Fibroblast of pulmonary artery (primary cell): ENCODE measurements at regions not wholly inside any gene's neighbourhood (a gene's known extent, or its start where the extent isn't known, plus 50 kb on each side); places are given as distances from the start of the nearest gene placed in this dataset.

Experiments
- DNase-seq: peaks from one replicate; pipeline ENCODE4 v3.0.0-alpha.2; 2010; ENCODE audit warnings: low read depth
- H3K4me3 ChIP-seq: replicated peaks from 2 replicates; pipeline ENCODE4 v1.5.1; 2011; ENCODE audit warnings: low read depth, mild to moderate bottlenecking, control low read depth, low read length, moderate library complexity
- TF ChIP-seq, protein P1 (sequence below): IDR thresholded peaks from 2 replicates; pipeline ENCODE4 v1.5.1; 2011; ENCODE audit warnings: mild to moderate bottlenecking, control low read depth, low read length, inconsistent platforms; ENCODE audit errors: missing control alignments

GRCh38 chr18:30730915-30731314, 311.6 kb downstream of the DSC3 start:
- H3K4me3 ChIP-seq = no peak overlapping the region
- no peak for DNase-seq
- TF ChIP-seq, protein P1, sequence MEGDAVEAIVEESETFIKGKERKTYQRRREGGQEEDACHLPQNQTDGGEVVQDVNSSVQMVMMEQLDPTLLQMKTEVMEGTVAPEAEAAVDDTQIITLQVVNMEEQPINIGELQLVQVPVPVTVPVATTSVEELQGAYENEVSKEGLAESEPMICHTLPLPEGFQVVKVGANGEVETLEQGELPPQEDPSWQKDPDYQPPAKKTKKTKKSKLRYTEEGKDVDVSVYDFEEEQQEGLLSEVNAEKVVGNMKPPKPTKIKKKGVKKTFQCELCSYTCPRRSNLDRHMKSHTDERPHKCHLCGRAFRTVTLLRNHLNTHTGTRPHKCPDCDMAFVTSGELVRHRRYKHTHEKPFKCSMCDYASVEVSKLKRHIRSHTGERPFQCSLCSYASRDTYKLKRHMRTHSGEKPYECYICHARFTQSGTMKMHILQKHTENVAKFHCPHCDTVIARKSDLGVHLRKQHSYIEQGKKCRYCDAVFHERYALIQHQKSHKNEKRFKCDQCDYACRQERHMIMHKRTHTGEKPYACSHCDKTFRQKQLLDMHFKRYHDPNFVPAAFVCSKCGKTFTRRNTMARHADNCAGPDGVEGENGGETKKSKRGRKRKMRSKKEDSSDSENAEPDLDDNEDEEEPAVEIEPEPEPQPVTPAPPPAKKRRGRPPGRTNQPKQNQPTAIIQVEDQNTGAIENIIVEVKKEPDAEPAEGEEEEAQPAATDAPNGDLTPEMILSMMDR = no peak

DNA sequence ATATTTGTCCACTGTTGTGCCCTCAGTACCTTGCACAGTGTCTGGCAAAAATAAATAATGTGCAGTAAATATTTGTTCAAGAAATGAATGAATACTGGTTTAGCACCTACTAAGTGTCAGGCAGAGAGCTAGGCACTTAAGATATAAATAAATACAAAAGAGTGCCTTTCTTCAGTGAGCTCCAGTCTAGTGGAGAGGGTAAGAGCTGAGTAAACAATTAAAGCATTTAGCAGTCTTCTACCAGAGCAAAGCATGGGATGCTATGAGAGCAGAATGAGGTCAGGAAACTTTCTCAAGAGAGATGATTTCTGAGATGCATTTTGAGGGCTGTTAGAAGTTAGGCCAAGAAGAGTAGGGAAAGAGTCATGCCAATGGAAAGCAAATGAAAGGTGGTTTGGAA, 314.7 kb downstream of the DSC3 start:
- TF ChIP-seq, protein P1 = no peak
- no peak overlapping the region for H3K4me3 ChIP-seq
- no peak for DNase-seq

- no peak for DNase-seq
- H3K4me3 ChIP-seq = no peak overlapping the region
These were observed 329.2 kb downstream of the DSC3 start for GRCh38 chr18:30713299-30713698.

DNA sequence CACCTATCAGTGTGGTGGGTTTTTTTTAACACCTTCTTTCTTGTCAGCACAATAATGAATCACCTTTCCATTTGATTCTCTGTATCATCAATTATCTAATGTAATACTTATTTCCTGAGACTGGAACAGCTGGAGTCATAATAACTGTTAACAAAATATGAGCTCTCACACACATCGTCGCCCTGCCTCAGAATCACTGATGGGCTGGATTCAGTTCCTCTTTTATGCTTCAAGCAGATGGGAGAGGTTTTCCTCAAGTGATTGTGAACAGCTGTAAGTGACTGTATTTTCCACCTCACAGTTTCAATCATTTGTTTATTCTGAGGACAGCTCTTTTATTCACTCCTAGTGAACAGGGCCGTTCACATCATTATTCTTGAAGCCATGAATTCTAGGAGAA, 330.2 kb downstream of the DSC3 start:
- TF ChIP-seq, protein P1 = no peak
- no peak for DNase-seq
- H3K4me3 ChIP-seq = no peak overlapping the region

More at GRCh38 chr18:30713299-30713698, 329.2 kb downstream of the DSC3 start:
- TF ChIP-seq, protein P1 = no peak

GRCh38 chr18:30709595-30709994, 332.9 kb downstream of the DSC3 start:
- no peak overlapping the region for H3K4me3 ChIP-seq
- TF ChIP-seq, protein P1 = no peak
- no peak for DNase-seq

GRCh38 chr18:30705943-30706342, 336.6 kb downstream of the DSC3 start:
- no peak overlapping the region for H3K4me3 ChIP-seq
- DNase-seq = no peak
- TF ChIP-seq, protein P1 = no peak

DNA sequence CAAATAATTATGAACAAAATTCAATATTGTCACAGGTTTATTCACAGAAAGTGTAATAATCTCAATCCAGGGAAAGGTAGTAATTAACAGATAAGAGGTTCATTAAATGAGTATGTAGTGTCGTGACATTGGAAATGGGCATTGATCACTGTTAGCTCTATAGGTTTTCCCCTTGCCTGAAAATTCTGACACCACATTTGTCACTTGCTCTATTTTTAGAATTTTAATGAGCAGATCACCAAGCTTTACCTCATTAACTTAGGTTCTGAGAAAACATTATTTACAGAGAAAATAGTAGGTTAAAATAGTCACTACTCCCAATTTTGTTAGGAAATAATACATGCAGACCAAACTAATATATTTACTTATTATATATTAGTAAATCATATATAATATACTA, 344.0 kb downstream of the DSC3 start:
- DNase-seq = no peak
- TF ChIP-seq, protein P1 = no peak
- no peak overlapping the region for H3K4me3 ChIP-seq
